AG04450 (cell line): ENCODE measurements at regions not wholly inside any gene's neighbourhood (a gene's known extent, or its start where the extent isn't known, plus 50 kb on each side); places are given as distances from the start of the nearest gene placed in this dataset.

Experiments used
- CTCF ChIA-PET: fragments of 300-600, 350-600 bp; formaldehyde crosslinking; extraction: SDS; loops from one replicate; lab custom pipeline; 2022; ENCODE audit warnings: antibody characterized with exemption, inconsistent platforms; lab: Charles Lee
- POLR2A ChIA-PET: fragments of 350-600 bp; formaldehyde crosslinking; extraction: SDS; loops from one replicate; lab custom pipeline; 2021; ENCODE audit warnings: antibody characterized with exemption, inconsistent platforms; lab: Yijun Ruan, JAX
- DNase-seq: peaks from one replicate; pipeline ENCODE4 v3.0.0-alpha.2; 2011; ENCODE audit warnings: low read depth, low spot score
- H3K27ac ChIP-seq: one replicate; pipeline ENCODE4 v1.5.1; 2012; ENCODE audit warnings: low read depth, low read length, control low read depth
- H3K27me3 ChIP-seq: one replicate; pipeline ENCODE4 v1.6.0; 2012; ENCODE audit warnings: low read length; ENCODE audit not compliant: control insufficient read depth, insufficient read depth
- H3K4me3 ChIP-seq: 2 replicates; pipeline ENCODE4 v1.5.1; 2011; ENCODE audit warnings: mild to moderate bottlenecking, low read depth, low read length, control low read depth
- H3K9me3 ChIP-seq: 2 replicates; pipeline ENCODE4 v1.5.1; 2012; ENCODE audit warnings: low read length; ENCODE audit not compliant: control insufficient read depth, insufficient read depth
- CTCF ChIP-seq: IDR thresholded peaks from 2 replicates; pipeline ENCODE4 v1.5.1; 2011; ENCODE audit warnings: low read depth, low read length, control low read depth, inconsistent platforms

DNA sequence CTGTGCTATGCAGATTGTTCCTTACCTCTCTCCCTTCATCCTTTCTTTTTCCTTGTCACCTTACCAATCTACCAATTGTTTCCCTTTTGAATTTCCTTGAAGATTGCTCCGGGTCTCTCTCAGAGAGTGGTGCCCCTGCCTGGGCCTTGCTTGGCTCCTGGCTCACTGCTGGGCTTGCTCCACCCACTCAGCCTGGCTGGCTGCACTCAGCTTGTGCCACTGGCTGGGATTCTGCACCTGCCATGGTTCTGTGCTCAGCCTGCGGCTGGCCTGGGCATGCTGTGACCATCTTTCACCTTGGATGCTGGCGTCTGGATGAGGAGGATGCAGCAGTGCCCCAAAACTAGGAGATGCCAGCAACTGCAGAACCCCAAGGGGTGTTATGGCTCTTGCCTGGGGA, 463.9 kb upstream of the CXADR start:
- H3K27me3 ChIP-seq, result no peaks in the 10 kb centered on the region

GRCh38 chr21:17050156-17050555, 462.7 kb upstream of the CXADR start:
- no peak for TF ChIP-seq CTCF
- no peak overlapping the region for H3K27ac ChIP-seq
- CTCF ChIA-PET, result no interaction called here
- no peak overlapping the region for H3K4me3 ChIP-seq
- POLR2A ChIA-PET, result no interaction called here
- H3K27me3 ChIP-seq, result no peaks in the 10 kb centered on the region
- DNase-seq, result no peak
- H3K9me3 ChIP-seq, result no peaks in the 10 kb centered on the region

More for the DNA sequence above, 463.9 kb upstream of the CXADR start:
- Histone ChIP-seq H3K27ac (no peak overlapping the region), H3K4me3 (no peak overlapping the region), H3K9me3 (no peaks in the 10 kb centered on the region)
- POLR2A ChIA-PET, result no interaction called here
- TF ChIP-seq CTCF, result no peak
- CTCF ChIA-PET, result no interaction called here
- no peak for DNase-seq

- Histone ChIP-seq H3K27me3 (no peaks in the 10 kb centered on the region), H3K9me3 (no peaks in the 10 kb centered on the region), H3K4me3 (no peak overlapping the region), H3K27ac (no peak overlapping the region)
- ChIA-PET POLR2A (no interaction called here), CTCF (no interaction called here)
- no peak for DNase-seq
- TF ChIP-seq CTCF, result no peak
Measured at GRCh38 chr21:17050646-17051045, 462.2 kb upstream of the CXADR start.

DNA sequence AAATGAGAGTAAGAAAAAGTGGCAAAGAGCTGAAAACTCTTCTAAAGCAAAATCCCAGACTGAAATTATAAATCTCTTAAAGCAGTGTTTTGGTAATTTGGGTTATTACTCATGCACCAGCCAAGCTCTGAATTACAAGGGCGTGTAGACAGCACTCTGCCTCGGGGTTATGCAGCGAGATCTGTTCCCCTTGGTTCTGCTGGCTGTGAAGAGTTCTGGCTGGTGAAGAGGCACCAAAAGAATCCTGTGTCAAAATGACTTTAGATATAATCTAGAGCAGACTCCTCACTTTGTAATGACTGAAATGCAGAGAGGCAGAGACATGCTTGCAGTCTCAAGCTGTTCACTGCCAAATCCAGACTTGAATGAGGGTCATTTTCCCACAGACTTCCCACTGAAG, 461.8 kb upstream of the CXADR start:
- ChIA-PET CTCF (no interaction called here), POLR2A (no interaction called here)
- no peak for TF ChIP-seq CTCF
- H3K4me3 ChIP-seq, result no peak overlapping the region
- H3K9me3 ChIP-seq, result no peaks in the 10 kb centered on the region
- DNase-seq, result no peak
- H3K27me3 ChIP-seq, result no peaks in the 10 kb centered on the region
- no peak overlapping the region for H3K27ac ChIP-seq

GRCh38 chr21:17053321-17053720, 459.5 kb upstream of the CXADR start:
- DNase-seq, result no peak
- Histone ChIP-seq H3K9me3 (no peaks in the 10 kb centered on the region), H3K27me3 (no peaks in the 10 kb centered on the region), H3K4me3 (no peak overlapping the region), H3K27ac (no peak overlapping the region)
- CTCF ChIA-PET, result no interaction called here
- TF ChIP-seq CTCF, result no peak
- POLR2A ChIA-PET, result no interaction called here
